ENCODE measurements at regions not wholly inside any gene's neighbourhood (a gene's known extent, or its start where the extent isn't known, plus 50 kb on each side); places are given as distances from the start of the nearest gene placed in this dataset.
A peak's percentile ranks its signal among the peaks of the same experiment; 100 is the strongest.

DNA sequence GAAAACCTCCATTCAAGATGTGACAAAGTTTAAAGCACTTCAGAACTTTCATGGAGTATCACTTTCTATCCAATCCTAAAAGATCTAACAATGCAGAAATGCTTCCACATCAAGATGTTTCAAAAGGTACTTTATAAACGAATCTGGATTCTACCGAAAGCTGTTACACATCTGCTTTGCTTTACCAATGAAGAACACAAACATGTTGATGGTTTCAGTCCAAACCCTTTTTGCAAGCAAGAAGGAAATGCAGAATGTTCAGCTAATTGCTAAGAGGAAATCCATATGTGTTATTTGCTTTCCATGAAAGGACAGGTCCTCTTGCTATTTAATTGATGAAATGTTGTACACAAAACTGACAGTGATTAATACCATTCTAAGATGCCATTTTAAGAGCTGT, 419.6 kb downstream of the EFNA5 start:
- no peaks in the 10 kb centered on the region for H3K27me3 Mint-ChIP-seq (ENCODE audit: low read depth)

DNA sequence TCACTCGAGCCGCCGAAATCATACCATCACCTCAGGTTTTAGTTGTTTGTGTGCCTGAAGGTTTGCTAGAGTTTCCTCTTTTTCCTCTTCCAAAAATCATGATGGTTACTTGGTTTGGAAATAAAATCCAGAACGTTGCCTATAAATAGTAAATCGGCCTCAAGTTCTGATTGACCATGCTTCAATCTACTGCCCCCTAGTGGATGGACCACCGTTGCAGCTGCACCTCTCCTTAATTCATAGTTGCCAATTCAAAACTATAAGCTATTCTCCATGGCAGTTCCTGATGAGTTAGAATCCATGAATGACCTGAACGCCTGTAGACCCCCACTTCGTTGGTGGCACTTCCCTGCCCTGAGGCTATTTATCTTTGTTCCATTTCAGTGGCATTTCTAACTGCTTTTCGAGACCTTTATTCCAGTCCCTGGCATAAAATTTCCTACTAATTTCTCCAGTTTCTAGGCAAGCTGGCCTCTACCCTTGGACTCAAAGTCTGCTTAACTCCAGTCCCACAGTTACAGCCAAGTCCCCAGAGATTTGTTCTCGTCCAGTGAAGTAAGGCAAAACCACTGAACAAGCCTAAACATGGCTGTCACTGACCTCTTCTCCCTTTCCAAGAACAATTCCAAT, 422.6 kb downstream of the EFNA5 start:
- Mint-ChIP-seq H3K27ac (no peak overlapping the region), H3K4me3 (no peak overlapping the region), H3K36me3 (ENCODE audit: low read depth) (no peaks in the 10 kb centered on the region), H3K4me1 (ENCODE audit: low read depth) (no peaks in the 10 kb centered on the region), H3K27me3 (ENCODE audit: low read depth) (no peaks in the 10 kb centered on the region), H3K9me3 (no peaks in the 10 kb centered on the region)
- DNase-seq: peak; percentile 68
- intact Hi-C loops (cut with micrococcal nuclease): no loop called here
- CTCF ChIA-PET: interaction anchor here (0.5 to 1.6 kb wide), 4 partner anchors 10 to 262 kb away, joined by 4 to 8 read pairs (median 4); no protein-coding TSS in a partner anchor

More for the DNA sequence above, 419.6 kb downstream of the EFNA5 start:
- DNase-seq: no peak
- Mint-ChIP-seq H3K27ac (no peak overlapping the region), H3K4me1 (ENCODE audit: low read depth) (no peaks in the 10 kb centered on the region), H3K9me3 (no peaks in the 10 kb centered on the region), H3K36me3 (ENCODE audit: low read depth) (no peaks in the 10 kb centered on the region), H3K4me3 (no peak overlapping the region)
- CTCF ChIA-PET: interaction anchor here (1.0 kb wide), 1 partner anchor 13 kb away, joined by 3 read pairs; no protein-coding TSS in a partner anchor
- intact Hi-C loops (cut with micrococcal nuclease): no loop called here

DNA sequence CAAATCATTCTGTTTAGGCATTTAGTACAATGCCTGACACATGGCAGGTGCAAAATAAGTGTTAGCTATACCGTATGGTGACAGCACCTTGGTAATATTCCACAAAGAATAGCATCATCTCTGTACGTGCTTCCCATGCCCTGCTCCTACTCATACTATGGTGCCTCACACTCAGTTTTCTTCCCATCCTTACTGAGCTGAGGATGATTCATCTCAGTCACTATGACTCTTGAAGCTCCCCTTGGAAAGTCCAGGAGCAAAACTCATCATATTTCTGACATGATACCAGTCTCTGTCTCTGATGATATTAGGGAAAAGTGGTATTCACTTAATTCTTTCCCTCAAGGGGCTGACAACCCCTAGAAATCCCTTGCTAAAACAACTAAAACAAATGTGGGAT, 423.3 kb downstream of the EFNA5 start:
- Mint-ChIP-seq H3K4me3 (no peak overlapping the region), H3K27me3 (ENCODE audit: low read depth) (no peaks in the 10 kb centered on the region), H3K36me3 (ENCODE audit: low read depth) (no peaks in the 10 kb centered on the region), H3K27ac (no peak overlapping the region), H3K9me3 (no peaks in the 10 kb centered on the region), H3K4me1 (ENCODE audit: low read depth) (no peaks in the 10 kb centered on the region)
- intact Hi-C loops (cut with micrococcal nuclease): no loop called here
- CTCF ChIA-PET: interaction anchor here (0.5 to 1.3 kb wide), 5 partner anchors 11 to 613 kb away, joined by 3 to 8 read pairs (median 4); no protein-coding TSS in a partner anchor
- DNase-seq: no peak

DNA sequence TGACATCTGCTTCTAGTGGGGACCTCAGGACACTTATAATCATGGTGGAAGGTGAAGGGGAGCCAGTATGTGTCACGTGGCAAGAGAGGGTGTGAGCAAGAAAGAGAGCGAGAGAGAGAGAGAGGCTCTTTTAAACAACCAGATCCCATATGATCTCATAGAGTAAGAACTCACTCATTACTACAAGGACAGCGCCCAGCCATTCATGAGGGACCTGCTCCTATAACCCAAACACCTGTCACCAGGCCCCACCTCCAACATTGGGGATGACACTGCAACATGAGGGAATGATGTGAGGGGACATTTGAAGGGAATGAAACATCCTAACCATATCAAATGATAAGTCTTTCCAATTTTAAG, 427.5 kb downstream of the EFNA5 start:
- Mint-ChIP-seq H3K4me1 (ENCODE audit: low read depth) (no peaks in the 10 kb centered on the region), H3K36me3 (ENCODE audit: low read depth) (no peaks in the 10 kb centered on the region), H3K27ac (no peak overlapping the region), H3K4me3 (no peak overlapping the region), H3K9me3 (peaks cover 4% of the 10 kb centered on the region), H3K27me3 (ENCODE audit: low read depth) (no peaks in the 10 kb centered on the region)
- DNase-seq: no peak
- intact Hi-C loops (cut with micrococcal nuclease): no loop called here
- CTCF ChIA-PET: interaction anchor here (1.2 kb wide), 1 partner anchor 15 kb away, joined by 3 read pairs; no protein-coding TSS in a partner anchor

DNA sequence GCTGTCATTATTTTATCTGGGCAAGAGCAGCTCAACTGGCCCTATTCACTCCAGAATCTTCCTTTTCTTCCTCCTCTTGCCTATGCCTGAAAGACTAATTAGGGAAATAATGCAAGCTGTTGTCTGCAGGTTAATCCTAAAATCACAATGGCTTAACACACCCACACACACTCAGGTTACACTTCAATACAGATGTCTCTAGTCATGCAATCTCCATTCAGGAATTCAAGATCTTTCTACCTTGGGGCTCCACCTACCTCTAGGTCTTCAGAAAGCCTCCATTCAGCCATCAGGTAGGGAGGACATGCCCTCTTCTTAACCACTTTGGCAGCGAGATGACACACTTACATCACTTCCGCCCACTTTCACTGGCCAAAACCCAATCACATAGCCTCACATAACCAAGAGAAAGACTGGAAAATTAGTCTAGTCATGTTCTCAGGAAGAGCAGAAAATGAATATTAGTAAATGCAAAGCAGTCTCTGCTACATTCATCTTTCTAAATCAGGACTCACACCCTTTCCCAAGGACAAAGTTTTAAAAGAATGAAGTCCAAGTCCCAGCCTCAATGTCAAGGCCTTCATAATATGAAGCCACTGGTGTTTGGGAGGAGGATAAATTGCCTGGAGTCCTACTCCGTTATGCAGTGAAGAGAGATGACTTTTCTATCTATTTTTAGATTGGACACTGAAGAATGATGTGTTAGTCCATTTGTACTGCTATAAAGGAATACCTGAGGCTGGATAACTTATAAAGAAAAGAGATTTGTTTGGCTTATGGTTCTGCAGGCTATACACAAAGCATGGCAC, 428.1 kb downstream of the EFNA5 start:
- no peak for DNase-seq
- Mint-ChIP-seq H3K9me3 (peaks cover 4% of the 10 kb centered on the region), H3K4me3 (no peak overlapping the region), H3K27ac (no peak overlapping the region), H3K4me1 (ENCODE audit: low read depth) (no peaks in the 10 kb centered on the region), H3K36me3 (ENCODE audit: low read depth) (no peaks in the 10 kb centered on the region), H3K27me3 (ENCODE audit: low read depth) (no peaks in the 10 kb centered on the region)
- intact Hi-C loops (cut with micrococcal nuclease): no loop called here
- CTCF ChIA-PET: no interaction called here

DNA sequence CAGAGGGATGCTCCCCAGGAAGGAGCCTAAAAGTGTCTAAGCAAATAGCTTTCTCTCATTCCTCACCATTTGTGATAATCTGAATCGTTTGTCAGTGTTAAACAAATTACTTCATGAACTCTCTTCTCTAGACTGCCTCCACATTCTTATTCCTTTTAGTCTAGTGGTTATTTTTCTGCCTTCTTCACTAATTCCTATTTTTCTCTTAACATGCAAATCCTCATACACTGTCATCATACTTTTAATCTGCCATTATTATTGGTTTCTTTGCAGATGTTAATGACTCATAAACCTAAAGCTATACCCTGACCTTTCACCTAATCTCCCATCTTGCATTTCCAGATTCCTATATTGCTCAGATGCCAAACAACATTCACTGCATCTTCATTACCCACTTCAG, 428.9 kb downstream of the EFNA5 start:
- Mint-ChIP-seq H3K4me1 (ENCODE audit: low read depth) (no peaks in the 10 kb centered on the region), H3K27ac (no peak overlapping the region), H3K36me3 (ENCODE audit: low read depth) (no peaks in the 10 kb centered on the region), H3K4me3 (no peak overlapping the region), H3K9me3 (peaks cover 4% of the 10 kb centered on the region), H3K27me3 (ENCODE audit: low read depth) (no peaks in the 10 kb centered on the region)
- CTCF ChIA-PET: no interaction called here
- DNase-seq: no peak
- intact Hi-C loops (cut with micrococcal nuclease): no loop called here

DNA sequence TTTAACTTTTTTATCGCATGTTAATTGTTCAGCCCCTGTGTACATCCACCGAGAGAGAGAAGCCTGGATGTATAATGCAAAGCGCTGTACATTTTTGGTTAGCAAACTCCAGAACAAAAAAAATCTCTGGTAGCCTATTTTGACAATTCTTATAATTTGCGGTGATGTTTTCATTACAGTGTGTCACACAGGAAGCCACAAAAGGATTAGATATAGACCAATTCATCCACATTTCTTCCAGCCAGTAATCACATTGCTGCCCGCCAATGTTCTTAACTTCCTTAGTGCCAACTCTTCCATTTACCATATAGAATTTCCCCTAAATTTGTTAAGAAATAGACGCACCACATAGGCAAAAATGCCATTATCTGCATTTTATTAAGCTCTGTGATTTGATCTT, 435.6 kb downstream of the EFNA5 start:
- Mint-ChIP-seq H3K27me3 (ENCODE audit: low read depth) (no peaks in the 10 kb centered on the region), H3K4me3 (no peak overlapping the region), H3K27ac (no peak overlapping the region), H3K4me1 (ENCODE audit: low read depth) (no peaks in the 10 kb centered on the region), H3K9me3 (peaks cover 4% of the 10 kb centered on the region), H3K36me3 (ENCODE audit: low read depth) (no peaks in the 10 kb centered on the region)
- CTCF ChIA-PET: no interaction called here
- intact Hi-C loops (cut with micrococcal nuclease): no loop called here
- DNase-seq: no peak

DNA sequence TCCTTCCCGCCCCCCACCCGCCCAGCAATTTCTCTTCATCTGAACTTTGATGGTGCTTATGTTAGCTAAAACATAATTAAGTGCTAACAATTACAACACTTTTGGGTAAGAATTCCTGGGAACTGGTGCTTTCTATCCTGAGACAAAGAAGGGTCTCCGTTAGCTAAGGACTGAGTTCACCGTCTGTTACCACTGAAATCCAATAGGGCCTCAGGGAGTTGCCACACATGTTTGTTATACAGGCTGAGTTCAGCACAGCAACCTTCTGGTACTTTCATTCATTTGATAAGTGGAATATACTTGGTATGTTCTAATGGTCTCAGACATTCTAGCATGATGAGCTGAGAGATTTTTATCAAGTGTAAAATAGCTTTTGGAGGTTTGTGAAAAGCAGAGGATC, 437.9 kb downstream of the EFNA5 start:
- Mint-ChIP-seq H3K27ac (no peak overlapping the region), H3K36me3 (ENCODE audit: low read depth) (no peaks in the 10 kb centered on the region), H3K27me3 (ENCODE audit: low read depth) (no peaks in the 10 kb centered on the region), H3K4me1 (ENCODE audit: low read depth) (no peaks in the 10 kb centered on the region), H3K4me3 (no peak overlapping the region), H3K9me3 (no peaks in the 10 kb centered on the region)
- DNase-seq: no peak
- CTCF ChIA-PET: interaction anchor here (0.6 to 1.5 kb wide), 2 partner anchors 16 to 337 kb away, joined by 3 to 4 read pairs; no protein-coding TSS in a partner anchor
- intact Hi-C loops (cut with micrococcal nuclease): no loop called here

DNA sequence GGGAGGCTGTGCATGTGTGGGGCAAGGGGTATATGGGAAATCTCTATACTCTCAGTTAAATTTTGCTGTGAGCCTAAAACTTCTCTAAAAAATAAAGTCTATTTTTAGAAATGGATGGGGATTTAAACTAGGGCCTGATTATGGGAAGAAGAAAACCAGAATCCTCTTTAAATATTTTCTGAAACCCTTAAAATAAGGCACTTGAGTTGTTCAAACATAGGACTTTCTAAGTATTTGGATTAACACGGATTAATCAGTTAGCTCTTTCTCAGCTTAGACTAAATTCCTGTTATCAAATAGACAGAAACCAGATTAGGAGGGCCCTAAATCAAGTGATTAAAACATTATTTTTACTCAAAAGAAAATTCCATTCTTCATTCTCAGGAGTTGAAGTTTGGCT, 438.4 kb downstream of the EFNA5 start:
- H3K4me3 Mint-ChIP-seq: no peak overlapping the region
- intact Hi-C loops (cut with micrococcal nuclease): no loop called here
- no peak for DNase-seq
- no peaks in the 10 kb centered on the region for H3K4me1 Mint-ChIP-seq (ENCODE audit: low read depth)
- no peaks in the 10 kb centered on the region for H3K36me3 Mint-ChIP-seq (ENCODE audit: low read depth)
- H3K27me3 Mint-ChIP-seq (ENCODE audit: low read depth): no peaks in the 10 kb centered on the region
- no peaks in the 10 kb centered on the region for H3K9me3 Mint-ChIP-seq
- no peak overlapping the region for H3K27ac Mint-ChIP-seq
- CTCF ChIA-PET: interaction anchor here (0.6 to 1.5 kb wide), 2 partner anchors 16 to 338 kb away, joined by 3 to 4 read pairs; no protein-coding TSS in a partner anchor

DNA sequence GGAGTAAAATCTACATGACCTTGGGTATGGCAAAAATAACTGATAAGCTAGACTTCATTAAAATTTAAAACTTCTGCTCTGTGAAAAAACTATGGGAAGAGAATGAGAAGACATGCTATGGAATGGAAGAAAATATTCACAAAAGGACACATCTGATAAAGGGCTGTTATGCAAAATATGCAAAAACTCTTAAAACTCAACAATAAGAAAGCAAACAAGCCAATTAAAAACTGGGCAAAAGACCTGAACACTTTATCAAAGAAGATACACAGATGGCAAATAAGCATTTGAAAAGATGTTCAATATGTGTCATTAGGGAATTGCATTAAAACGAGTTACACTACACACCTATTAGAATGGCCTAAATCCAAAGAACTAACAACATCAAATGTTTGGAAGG, 439.5 kb downstream of the EFNA5 start:
- intact Hi-C loops (cut with micrococcal nuclease): no loop called here
- no peaks in the 10 kb centered on the region for H3K9me3 Mint-ChIP-seq
- H3K4me3 Mint-ChIP-seq: no peak overlapping the region
- H3K36me3 Mint-ChIP-seq (ENCODE audit: low read depth): no peaks in the 10 kb centered on the region
- peaks cover 3% of the 10 kb centered on the region for H3K27me3 Mint-ChIP-seq (ENCODE audit: low read depth)
- H3K4me1 Mint-ChIP-seq (ENCODE audit: low read depth): no peaks in the 10 kb centered on the region
- no peak for DNase-seq
- CTCF ChIA-PET: interaction anchor here (1.5 kb wide), 1 partner anchor 17 kb away, joined by 4 read pairs; no protein-coding TSS in a partner anchor
- H3K27ac Mint-ChIP-seq: no peak overlapping the region

DNA sequence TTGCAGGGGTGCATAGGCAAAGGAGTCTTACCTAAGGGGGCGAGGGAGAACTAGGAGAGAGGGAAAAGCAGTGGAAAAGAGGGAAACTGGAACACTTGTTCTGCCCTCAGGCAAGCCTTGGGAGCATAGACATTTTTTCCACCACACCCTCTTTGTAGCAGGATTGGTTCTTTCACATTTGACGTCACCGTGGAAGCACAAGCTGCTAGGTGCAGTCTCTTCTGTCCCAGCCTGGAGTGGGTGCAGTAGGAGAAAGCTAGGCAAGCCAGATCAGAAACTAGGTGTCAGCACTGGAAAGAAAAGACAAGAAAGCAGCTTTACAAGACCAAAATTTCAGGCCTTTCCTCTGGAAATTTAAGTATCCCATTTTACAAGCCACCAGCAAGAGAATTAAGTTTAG, 440.4 kb downstream of the EFNA5 start:
- CTCF ChIA-PET: no interaction called here
- Mint-ChIP-seq H3K4me3 (no peak overlapping the region), H3K27ac (no peak overlapping the region), H3K36me3 (ENCODE audit: low read depth) (no peaks in the 10 kb centered on the region), H3K9me3 (no peaks in the 10 kb centered on the region), H3K27me3 (ENCODE audit: low read depth) (peaks cover 3% of the 10 kb centered on the region), H3K4me1 (ENCODE audit: low read depth) (no peaks in the 10 kb centered on the region)
- intact Hi-C loops (cut with micrococcal nuclease): no loop called here
- DNase-seq: no peak

DNA sequence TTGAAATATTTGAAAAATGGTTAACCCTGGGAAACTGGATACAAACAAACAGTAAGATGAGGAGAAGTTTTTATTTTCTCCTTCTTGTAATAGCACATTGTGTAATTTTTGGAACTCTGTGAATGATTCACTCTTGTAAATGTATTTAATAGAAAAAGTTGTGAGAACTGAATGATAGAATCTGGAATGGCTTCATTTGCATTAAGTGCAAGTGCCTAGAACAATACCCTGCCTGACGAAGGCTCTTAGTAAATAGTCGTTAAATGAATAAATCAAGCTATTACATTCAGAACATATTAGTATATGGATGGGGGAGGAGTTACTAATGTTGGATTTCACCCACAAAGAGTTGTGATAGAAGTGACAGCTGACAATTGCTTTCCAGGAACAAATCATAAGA, 442.5 kb downstream of the EFNA5 start:
- Mint-ChIP-seq H3K27me3 (ENCODE audit: low read depth) (peaks cover 3% of the 10 kb centered on the region), H3K4me3 (no peak overlapping the region), H3K4me1 (ENCODE audit: low read depth) (no peaks in the 10 kb centered on the region), H3K9me3 (no peaks in the 10 kb centered on the region), H3K36me3 (ENCODE audit: low read depth) (no peaks in the 10 kb centered on the region), H3K27ac (no peak overlapping the region)
- CTCF ChIA-PET: no interaction called here
- DNase-seq: no peak
- intact Hi-C loops (cut with micrococcal nuclease): no loop called here

DNA sequence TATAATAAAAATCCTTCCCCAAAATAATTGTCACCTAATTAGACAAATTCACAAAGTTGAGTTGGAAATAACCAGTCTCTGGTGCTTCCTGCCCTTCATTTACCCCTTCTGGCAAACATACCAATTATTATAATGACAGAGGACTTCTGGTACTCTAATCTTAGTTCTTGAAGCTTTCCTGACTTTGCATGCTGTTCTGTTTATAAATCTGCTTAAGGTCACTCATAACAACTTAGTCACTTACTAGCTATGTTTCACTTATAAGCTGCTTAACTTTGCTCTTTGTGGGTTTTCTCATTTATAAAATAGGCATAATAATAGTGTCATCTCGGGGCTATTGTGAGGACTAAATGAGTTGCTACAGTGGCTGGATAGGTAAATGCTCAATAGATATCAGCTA, 446.5 kb downstream of the EFNA5 start:
- H3K4me1 Mint-ChIP-seq (ENCODE audit: low read depth): no peaks in the 10 kb centered on the region
- no peaks in the 10 kb centered on the region for H3K9me3 Mint-ChIP-seq
- DNase-seq: no peak
- intact Hi-C loops (cut with micrococcal nuclease): no loop called here
- peaks cover 3% of the 10 kb centered on the region for H3K27me3 Mint-ChIP-seq (ENCODE audit: low read depth)
- no peak overlapping the region for H3K4me3 Mint-ChIP-seq
- H3K27ac Mint-ChIP-seq: no peak overlapping the region
- CTCF ChIA-PET: no interaction called here
- H3K36me3 Mint-ChIP-seq (ENCODE audit: low read depth): no peaks in the 10 kb centered on the region

Measured in activated naive CD4-positive, alpha-beta T cell treated with anti-CD3 and anti-CD28 coated beads for 36 hours (primary cell).